ENCODE measurements at regions not wholly inside any gene's neighbourhood (a gene's known extent, or its start where the extent isn't known, plus 50 kb on each side); places are given as distances from the start of the nearest gene placed in this dataset.

DNA sequence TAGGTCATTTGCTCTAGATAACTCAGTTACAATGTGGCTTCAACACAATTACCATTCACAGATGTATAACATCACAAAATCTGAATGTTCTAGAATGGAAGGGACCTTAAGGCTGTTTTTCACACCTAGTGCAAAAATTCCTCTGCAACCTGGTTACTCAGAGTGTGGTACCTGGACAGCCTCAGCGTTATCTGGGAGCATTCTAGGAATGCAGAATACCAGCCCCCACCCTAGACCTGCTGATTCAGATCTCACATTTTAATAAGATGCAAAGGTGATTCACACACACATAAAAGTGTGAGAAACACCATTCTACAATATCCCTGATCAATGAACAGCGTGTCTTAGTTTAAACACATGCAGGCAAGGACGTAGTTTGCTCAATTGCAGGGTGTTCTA is 233.1 kb downstream of the TDRD15 start:
- Histone ChIP-seq H3K27me3 (ENCODE audit: control insufficient read depth, insufficient read depth, low read length) (no peaks in the 10 kb centered on the region), H3K27ac (ENCODE audit: low read length) (no peak overlapping the region), H3K9me3 (ENCODE audit: control insufficient read depth, insufficient read depth, low read length) (no peaks in the 10 kb centered on the region), H3K36me3 (ENCODE audit: control insufficient read depth, insufficient read depth, low read length) (no peaks in the 10 kb centered on the region), H3K4me1 (ENCODE audit: control insufficient read depth, insufficient read depth, low read length) (no peaks in the 10 kb centered on the region), H3K4me3 (ENCODE audit: low read length) (no peak overlapping the region)
- no peaks in the 10 kb centered on the region for H3K36me3 Mint-ChIP-seq
- no peaks in the 10 kb centered on the region for H3K4me1 Mint-ChIP-seq
- TF ChIP-seq, protein P1, sequence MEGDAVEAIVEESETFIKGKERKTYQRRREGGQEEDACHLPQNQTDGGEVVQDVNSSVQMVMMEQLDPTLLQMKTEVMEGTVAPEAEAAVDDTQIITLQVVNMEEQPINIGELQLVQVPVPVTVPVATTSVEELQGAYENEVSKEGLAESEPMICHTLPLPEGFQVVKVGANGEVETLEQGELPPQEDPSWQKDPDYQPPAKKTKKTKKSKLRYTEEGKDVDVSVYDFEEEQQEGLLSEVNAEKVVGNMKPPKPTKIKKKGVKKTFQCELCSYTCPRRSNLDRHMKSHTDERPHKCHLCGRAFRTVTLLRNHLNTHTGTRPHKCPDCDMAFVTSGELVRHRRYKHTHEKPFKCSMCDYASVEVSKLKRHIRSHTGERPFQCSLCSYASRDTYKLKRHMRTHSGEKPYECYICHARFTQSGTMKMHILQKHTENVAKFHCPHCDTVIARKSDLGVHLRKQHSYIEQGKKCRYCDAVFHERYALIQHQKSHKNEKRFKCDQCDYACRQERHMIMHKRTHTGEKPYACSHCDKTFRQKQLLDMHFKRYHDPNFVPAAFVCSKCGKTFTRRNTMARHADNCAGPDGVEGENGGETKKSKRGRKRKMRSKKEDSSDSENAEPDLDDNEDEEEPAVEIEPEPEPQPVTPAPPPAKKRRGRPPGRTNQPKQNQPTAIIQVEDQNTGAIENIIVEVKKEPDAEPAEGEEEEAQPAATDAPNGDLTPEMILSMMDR (IDR thresholded peaks at IDR 0.05) = no peak
- WGBS (ENCODE audit: insufficient coverage) = 68% methylated on average over 1 of the region's 3 CpGs
- H3K27me3 Mint-ChIP-seq (ENCODE audit: low read depth in 2 of 2) = no peaks in the 10 kb centered on the region
- ATAC-seq (no peak), DNase-seq (no peak)
- H3K9me3 Mint-ChIP-seq = peaks cover 9% of the 10 kb centered on the region in 2 donors
- intact Hi-C loops (cut with micrococcal nuclease) = no loop called here
- H3K4me3 Mint-ChIP-seq = no peak overlapping the region
- H3K27ac Mint-ChIP-seq = no peak overlapping the region

DNA sequence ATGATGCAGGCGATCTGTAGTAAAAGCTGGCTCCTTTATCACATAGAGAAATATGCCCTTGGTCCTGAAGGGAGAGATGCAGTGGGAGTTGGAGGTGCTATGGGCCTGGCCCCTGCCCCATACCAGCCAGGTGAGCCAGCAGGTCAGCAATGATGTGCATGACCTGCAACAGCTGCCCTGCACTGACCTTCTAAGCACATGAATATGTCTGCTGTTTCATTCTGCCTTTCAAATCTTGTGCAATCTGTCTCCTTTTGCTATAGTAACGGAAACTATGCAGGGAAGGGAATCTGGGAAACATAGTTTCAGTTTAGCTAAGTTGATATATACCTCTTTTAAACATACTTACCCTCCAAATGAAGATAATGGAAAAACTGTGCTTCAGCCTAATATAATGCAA is 235.2 kb downstream of the TDRD15 start:
- intact Hi-C loops (cut with micrococcal nuclease) = no loop called here
- Histone ChIP-seq H3K27ac (ENCODE audit: low read length) (no peak overlapping the region), H3K36me3 (ENCODE audit: control insufficient read depth, insufficient read depth, low read length) (no peaks in the 10 kb centered on the region), H3K4me3 (ENCODE audit: low read length) (no peak overlapping the region), H3K9me3 (ENCODE audit: control insufficient read depth, insufficient read depth, low read length) (no peaks in the 10 kb centered on the region), H3K27me3 (ENCODE audit: control insufficient read depth, insufficient read depth, low read length) (no peaks in the 10 kb centered on the region), H3K4me1 (ENCODE audit: control insufficient read depth, insufficient read depth, low read length) (no peaks in the 10 kb centered on the region)
- Mint-ChIP-seq H3K36me3 (no peaks in the 10 kb centered on the region), H3K4me3 (no peak overlapping the region), H3K27me3 (ENCODE audit: low read depth in 2 of 2) (no peaks in the 10 kb centered on the region), H3K27ac (no peak overlapping the region), H3K9me3 (peaks cover 5 to 9% of the 10 kb centered on the region in 2 donors), H3K4me1 (no peaks in the 10 kb centered on the region)
- TF ChIP-seq, protein P1 (IDR thresholded peaks at IDR 0.05) = no peak
- ATAC-seq (no peak), DNase-seq (no peak)
- 50% methylated on average over 1 of the region's 2 CpGs for WGBS (ENCODE audit: insufficient coverage)

DNA sequence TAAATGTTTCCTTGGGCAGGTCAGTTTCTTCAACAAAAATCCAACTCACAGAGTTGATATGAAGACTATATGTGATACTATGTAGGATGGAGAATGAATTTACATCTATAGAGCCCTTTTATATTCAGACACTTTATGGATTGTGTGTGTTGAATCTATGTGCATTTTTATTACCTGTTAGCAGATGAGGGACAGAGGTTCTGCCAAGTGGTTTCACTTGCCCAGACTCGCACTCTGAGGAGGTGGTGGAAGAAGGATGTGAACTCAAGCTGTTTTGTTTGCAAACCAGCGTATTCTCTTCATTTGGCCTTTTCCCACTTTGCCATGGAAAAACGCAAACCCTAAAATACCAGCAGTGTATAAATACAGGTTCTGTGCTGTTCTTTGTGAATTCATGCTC is 237.6 kb downstream of the TDRD15 start:
- ATAC-seq = no peak
- no peaks in the 10 kb centered on the region for H3K36me3 Mint-ChIP-seq
- no peak for DNase-seq
- TF ChIP-seq, protein P1 (IDR thresholded peaks at IDR 0.05) = no peak
- no peak overlapping the region for H3K4me3 ChIP-seq (ENCODE audit: low read length)
- peaks cover 0 to 11% of the 10 kb centered on the region in 2 donors for H3K9me3 Mint-ChIP-seq
- intact Hi-C loops (cut with micrococcal nuclease) = no loop called here
- H3K9me3 ChIP-seq (ENCODE audit: control insufficient read depth, insufficient read depth, low read length) = no peaks in the 10 kb centered on the region
- no peaks in the 10 kb centered on the region for H3K36me3 ChIP-seq (ENCODE audit: control insufficient read depth, insufficient read depth, low read length)
- no peaks in the 10 kb centered on the region for H3K27me3 ChIP-seq (ENCODE audit: control insufficient read depth, insufficient read depth, low read length)
- no peaks in the 10 kb centered on the region for H3K4me1 Mint-ChIP-seq
- 80% methylated on average over 3 of the region's 3 CpGs for WGBS (ENCODE audit: insufficient coverage)
- no peak overlapping the region for H3K4me3 Mint-ChIP-seq
- no peak overlapping the region for H3K27ac Mint-ChIP-seq
- H3K4me1 ChIP-seq (ENCODE audit: control insufficient read depth, insufficient read depth, low read length) = no peaks in the 10 kb centered on the region
- H3K27me3 Mint-ChIP-seq (ENCODE audit: low read depth in 2 of 2) = no peaks in the 10 kb centered on the region
- H3K27ac ChIP-seq (ENCODE audit: low read length) = no peak overlapping the region

DNA sequence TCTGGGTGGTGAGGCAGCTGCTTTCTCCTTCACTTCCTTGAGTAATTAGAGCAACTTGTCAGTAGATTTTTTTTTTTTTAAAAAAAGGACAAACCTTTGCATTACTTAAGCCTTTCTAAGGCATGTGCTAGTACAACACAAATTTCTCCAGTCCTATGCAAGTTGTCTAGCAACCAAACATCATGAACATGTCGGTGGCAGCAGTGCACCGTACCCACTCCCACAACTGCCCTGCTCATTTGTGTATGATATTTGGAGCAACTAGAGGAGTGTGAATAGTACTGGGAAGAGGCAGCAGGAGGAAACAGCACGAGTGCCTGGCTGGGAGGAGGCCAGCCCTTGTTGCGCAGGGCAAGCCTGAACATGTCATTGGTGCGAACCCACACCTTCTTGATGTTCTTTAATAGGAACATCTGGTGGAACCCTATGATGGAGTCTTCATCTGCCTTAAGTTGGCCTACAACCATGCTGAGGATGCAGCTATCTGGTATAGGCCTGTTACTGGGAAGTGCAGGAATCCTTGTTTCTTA is 238.3 kb downstream of the TDRD15 start:
- no peaks in the 10 kb centered on the region for H3K27me3 ChIP-seq (ENCODE audit: control insufficient read depth, insufficient read depth, low read length)
- Mint-ChIP-seq H3K4me1 (no peaks in the 10 kb centered on the region), H3K9me3 (peaks cover 0 to 13% of the 10 kb centered on the region in 2 donors), H3K36me3 (no peaks in the 10 kb centered on the region), H3K27me3 (ENCODE audit: low read depth in 2 of 2) (no peaks in the 10 kb centered on the region), H3K27ac (no peak overlapping the region), H3K4me3 (no peak overlapping the region)
- ATAC-seq = no peak
- H3K36me3 ChIP-seq (ENCODE audit: control insufficient read depth, insufficient read depth, low read length) = no peaks in the 10 kb centered on the region
- H3K4me3 ChIP-seq (ENCODE audit: low read length) = no peak overlapping the region
- no peak for DNase-seq
- intact Hi-C loops (cut with micrococcal nuclease) = no loop called here
- 84% methylated on average over 4 of the region's 5 CpGs for WGBS (ENCODE audit: insufficient coverage)
- H3K27ac ChIP-seq (ENCODE audit: low read length) = no peak overlapping the region
- H3K4me1 ChIP-seq (ENCODE audit: control insufficient read depth, insufficient read depth, low read length) = no peaks in the 10 kb centered on the region
- H3K9me3 ChIP-seq (ENCODE audit: control insufficient read depth, insufficient read depth, low read length) = no peaks in the 10 kb centered on the region
- TF ChIP-seq, protein P1 (IDR thresholded peaks at IDR 0.05) = no peak
